ENCODE measurements at regions not wholly inside any gene's neighbourhood (a gene's known extent, or its start where the extent isn't known, plus 50 kb on each side); places are given as distances from the start of the nearest gene placed in this dataset.
"Not testable (repeated sequence)": the region's sequence is repeated elsewhere in the genome, so short reads cannot be mapped to it uniquely, and the experiment has no call there.

- DNase-seq (ENCODE audit: low read depth in 2 of 2): no peak
Observed at GRCh38 chr18:38811209-38811608, 1245.6 kb upstream of the CELF4 start.

- DNase-seq (ENCODE audit: low read depth in 2 of 2): no peak
Observed at GRCh38 chr18:38810789-38811188, 1245.2 kb upstream of the CELF4 start.

DNA sequence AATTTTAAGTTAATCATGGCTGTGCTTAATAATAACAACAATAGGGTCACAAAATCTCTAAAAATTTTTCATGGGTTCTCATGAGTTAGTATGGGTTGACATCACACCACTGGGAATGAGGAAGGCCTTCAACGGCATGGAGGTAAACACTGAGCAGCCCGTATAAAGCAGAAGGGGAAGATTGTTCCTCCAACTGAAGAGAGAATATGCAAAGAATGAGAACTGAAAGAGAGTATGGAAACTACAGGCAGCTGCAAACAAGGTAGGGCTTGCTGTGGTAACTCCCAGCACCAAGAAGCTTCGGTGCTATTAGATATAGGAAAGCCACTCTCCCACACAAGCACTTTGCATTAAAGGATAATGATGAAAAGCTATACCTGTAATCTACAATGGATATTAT lies 1242.3 kb upstream of the CELF4 start:
- DNase-seq (ENCODE audit: low read depth in 2 of 2): no peak

GRCh38 chr18:38805256-38805655 lies 1239.7 kb upstream of the CELF4 start:
- DNase-seq (ENCODE audit: low read depth in 2 of 2): no peak

DNA sequence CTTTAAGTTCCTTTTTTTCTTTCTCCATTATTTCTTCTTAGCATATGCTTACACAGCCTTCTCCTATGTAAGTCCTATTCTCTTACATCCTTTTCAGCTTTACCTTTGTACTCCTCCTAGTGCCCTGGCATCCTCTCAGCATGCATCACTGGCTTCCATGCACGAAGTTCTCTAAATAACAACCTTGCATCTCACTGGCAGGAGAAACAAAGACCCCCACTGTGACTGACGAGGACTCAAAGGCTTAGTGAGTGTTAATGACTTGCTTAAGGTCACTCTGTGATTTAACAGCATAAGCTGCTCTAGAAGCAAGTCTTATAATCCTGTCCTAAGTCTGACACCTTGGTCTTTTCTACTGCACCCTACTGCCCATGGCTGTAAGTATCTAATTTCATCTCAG lies 1236.0 kb upstream of the CELF4 start:
- DNase-seq (ENCODE audit: low read depth in 2 of 2): no peak

DNA sequence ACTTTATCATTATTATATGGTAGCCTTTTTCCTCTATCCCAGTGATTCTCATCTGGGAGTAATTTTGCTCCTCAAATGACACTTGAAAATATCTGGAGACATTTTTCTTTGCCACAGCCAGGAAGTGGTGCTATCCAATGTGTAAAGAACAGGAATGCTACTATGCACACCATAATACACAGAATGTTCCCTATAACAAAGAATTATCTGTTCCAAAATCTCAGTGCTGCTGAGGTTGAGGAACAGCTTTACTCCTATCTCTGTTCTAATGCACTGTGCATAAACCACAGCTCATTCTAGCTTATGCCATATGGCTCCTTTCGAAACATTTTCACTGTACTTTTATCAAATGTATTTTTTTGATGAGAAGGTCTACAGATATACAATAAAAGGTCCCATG lies 1231.2 kb upstream of the CELF4 start:
- no peak for DNase-seq (ENCODE audit: low read depth in 2 of 2)

DNA sequence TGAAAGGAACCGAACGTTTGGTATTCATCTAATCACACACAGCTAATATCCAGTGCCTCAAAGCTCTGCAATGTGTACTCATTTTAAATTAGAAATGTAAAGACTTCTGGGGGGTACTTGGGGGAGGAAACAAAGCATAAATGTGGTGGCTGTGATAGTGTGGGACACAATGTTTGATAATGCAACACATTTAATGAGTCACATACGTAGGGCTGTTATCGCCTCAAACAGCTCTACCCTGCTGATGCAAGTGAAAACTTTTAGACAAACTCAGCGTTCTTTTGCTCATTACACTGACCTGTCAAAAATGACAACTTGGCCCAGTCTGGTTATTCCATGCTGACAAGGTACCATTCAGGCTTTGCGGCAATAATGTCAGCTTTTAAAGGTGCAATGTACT lies 1227.1 kb upstream of the CELF4 start:
- no peak for DNase-seq (ENCODE audit: low read depth in 2 of 2)

DNA sequence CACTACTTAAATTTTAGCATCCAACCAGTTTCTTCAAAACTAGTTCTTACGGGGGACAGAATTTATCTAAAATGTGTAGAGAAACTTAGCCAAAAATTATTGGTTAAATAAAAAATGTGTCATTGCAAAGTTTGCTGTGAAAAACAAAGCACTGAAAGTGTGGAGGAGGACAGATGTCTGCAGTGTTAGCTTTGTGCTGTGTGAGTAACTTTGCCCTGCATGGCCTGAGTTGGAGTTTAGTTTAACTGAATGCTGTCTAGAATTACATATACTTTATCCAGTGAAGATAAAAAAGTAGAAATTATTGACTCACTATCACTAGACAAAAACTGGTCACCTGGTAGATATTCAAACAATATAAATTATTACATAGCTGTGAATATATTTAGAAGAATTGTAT lies 1225.2 kb upstream of the CELF4 start:
- DNase-seq (ENCODE audit: low read depth in 2 of 2): no peak

DNA sequence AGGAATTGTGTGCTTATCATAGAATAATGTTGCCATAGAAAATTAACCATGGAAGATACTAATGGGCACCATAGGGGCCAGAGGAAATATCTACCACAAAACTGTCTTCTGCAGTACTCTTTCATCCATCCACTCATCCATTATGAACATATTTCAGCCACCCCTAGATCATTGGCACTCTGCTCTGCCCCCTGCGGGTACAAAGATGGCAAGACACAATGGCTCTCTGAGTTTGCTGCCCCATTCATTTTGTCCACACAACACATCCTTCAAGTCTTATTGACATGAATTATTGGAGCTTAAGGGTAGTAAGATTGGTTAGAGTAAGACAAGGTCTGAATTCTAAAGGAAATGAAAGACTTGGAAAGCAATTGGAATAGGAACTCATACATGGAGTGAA lies 1224.7 kb upstream of the CELF4 start:
- DNase-seq (ENCODE audit: low read depth in 2 of 2): no peak

GRCh38 chr18:38789141-38789540 lies 1223.5 kb upstream of the CELF4 start:
- no peak for DNase-seq (ENCODE audit: low read depth in 2 of 2)

GRCh38 chr18:38786906-38787305 lies 1221.3 kb upstream of the CELF4 start:
- DNase-seq (ENCODE audit: low read depth in 2 of 2): no peak

DNA sequence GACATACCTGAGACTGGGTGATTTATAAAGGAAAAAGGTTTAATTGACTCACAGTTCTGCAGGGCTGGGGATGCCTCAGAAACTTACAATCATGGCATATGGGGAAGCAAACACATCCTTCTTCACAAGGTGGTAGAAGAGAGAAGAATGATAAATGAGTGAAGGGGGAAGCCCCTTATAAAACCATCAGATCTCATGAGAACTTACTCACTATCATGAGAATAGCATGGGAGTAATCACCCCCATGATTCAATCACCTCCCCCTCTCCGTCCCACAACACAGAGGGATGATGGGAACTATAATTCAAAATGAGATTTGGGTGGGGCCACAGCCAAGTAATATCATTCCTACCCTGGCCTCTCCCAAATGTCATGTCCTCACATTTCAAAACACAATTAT lies 1206.0 kb upstream of the CELF4 start:
- not testable (repeated sequence) for DNase-seq (ENCODE audit: low read depth in 2 of 2)

DNA sequence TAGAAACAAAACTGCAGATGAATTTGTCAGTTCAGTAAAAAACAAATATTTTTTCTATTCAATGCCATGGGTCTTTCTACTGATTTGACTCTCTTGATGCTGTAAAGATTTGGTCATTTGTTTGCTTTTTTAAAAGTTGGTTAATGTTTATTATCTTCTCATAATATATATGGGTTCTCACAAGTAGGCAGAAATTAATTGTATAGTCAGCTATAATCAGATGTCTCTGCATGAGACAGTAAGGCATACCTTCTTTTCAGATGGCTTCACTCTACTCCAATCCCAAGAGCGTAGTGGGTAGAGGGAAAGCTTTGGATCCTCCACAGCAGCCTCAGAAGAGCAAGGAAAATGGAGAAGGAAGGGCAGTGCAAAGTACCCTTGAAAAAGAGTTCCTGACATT lies 1202.9 kb upstream of the CELF4 start:
- no peak for DNase-seq (ENCODE audit: low read depth in 2 of 2)

- DNase-seq (ENCODE audit: low read depth in 2 of 2): no peak
Observed at GRCh38 chr18:38759457-38759856, 1193.9 kb upstream of the CELF4 start.

GRCh38 chr18:38756436-38756835 lies 1190.8 kb upstream of the CELF4 start:
- no peak for DNase-seq (ENCODE audit: low read depth in 2 of 2)

- no peak for DNase-seq (ENCODE audit: low read depth in 2 of 2)
Observed at GRCh38 chr18:38752430-38752829, 1186.8 kb upstream of the CELF4 start.

- no peak for DNase-seq (ENCODE audit: low read depth in 2 of 2)
Observed at GRCh38 chr18:38751898-38752297, 1186.3 kb upstream of the CELF4 start.

GRCh38 chr18:38751211-38751610 lies 1185.6 kb upstream of the CELF4 start:
- no peak for DNase-seq (ENCODE audit: low read depth in 2 of 2)

DNA sequence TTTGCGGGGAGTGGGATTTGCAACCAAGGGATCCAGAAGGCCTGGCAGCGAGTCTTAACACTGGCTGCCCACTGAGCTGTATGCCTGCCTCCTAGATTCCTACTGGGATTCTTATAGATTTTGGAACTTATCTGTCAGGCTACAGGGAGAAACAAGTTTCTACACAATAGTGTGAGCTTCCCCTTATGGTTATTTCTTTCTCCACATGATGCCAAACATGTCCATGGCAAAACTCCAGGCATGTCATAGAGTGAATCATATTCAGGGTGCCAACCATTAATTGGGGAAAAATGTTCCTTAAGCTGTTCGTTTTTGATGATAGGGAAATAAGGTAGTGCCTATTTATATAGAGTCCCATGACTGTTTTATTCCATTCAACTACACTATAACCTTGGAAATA lies 1185.2 kb upstream of the CELF4 start:
- no peak for DNase-seq (ENCODE audit: low read depth in 2 of 2)

DNA sequence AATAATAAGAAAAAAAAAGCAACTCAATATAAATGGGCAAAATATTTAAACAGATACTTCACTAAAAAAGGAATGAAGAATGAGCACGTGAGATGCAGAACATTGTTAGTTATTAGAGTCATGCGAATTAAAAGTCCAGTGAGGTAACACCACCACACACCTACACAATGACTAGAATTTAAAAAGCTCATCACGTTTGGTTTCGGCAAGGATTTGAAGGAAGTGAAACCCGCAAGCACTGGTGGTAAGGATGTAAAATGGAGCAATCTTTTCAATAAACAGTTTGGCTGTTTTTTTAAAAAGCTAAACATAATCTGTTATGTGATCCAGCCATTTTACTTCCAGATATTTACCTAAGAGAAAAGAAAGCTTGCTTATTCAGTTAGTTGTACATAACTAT lies 1181.6 kb upstream of the CELF4 start:
- no peak for DNase-seq (ENCODE audit: low read depth in 2 of 2)

DNA sequence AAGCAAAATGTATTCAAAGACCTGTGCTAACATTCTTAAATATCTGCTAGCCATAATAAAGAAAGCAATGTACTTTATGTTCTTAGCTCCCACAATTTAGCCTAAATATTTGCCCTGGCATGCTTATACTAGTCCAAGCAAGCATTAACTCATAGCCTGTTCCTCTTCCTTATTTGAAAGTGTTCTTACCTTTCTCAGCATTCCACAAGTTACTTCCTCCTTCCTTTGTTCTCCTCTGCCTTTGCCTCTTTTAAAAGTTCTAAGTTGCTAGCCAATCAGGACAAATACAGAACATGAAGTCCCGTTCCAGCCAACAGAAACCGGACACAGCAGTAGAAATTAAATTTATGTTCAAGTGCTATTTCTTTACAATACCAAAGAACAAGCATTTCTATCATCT lies 1154.6 kb upstream of the CELF4 start:
- DNase-seq (ENCODE audit: low read depth in 2 of 2): not testable (repeated sequence)

DNA sequence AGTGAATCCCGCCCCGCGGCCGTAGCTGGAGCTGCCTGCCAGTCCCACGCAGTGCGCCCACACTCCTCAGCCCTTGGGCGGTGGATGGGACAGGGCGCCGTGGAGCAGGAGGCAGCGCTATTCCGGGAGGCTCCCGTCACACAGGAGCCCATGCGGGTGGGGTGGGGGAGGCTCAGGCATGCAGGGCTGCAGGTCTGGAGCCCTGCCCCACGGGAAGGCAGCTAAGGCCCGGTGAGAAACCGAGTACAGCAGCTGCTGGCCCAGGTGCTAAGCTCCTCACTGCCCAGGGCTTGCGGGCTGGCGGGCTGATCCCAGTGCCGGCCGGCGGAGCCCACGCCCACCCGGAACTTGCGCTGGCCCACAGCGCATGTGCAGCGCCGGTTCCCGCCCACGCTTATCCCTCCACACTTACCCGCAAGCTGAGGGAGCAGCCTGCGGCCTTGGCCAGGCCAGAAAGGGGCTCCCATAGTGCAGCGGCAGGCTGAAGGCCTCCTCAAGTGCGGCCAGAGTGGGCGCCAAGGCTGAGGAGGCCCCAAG lies 1152.8 kb upstream of the CELF4 start:
- DNase-seq (ENCODE audit: low read depth in 2 of 2): no peak

GRCh38 chr18:38709122-38709521 lies 1143.5 kb upstream of the CELF4 start:
- DNase-seq (ENCODE audit: low read depth in 2 of 2): no peak

- DNase-seq (ENCODE audit: low read depth in 2 of 2): no peak
Observed at GRCh38 chr18:38706373-38706772, 1140.8 kb upstream of the CELF4 start.

DNA sequence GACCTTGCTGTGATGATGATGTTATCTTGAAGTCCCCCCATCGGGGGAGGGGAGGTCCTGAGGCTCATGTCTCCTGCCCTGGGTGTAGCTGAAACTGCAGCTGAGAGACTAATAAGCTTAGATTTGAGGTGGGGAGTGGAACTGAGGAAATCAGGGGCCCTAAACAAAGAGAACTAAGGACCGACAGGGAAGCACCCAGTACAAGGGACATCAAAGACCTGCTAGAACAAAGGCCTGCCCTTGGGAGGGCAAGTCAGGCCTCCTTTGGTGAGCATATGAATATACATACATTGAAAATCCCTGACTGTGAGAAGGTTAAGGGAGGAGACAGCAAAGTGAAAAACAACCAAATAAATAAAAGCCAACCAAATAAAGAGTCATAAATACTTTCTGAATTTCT lies 1132.5 kb upstream of the CELF4 start:
- DNase-seq (ENCODE audit: low read depth in 2 of 2): no peak

All from stimulated activated CD4-positive, alpha-beta T cell treated with anti-CD3 and anti-CD28 coated beads, Interleukin-1b, Interleukin-23, amount 100 ng/mL, for 1 hour (primary cell).